ENCODE measurements at regions not wholly inside any gene's neighbourhood (a gene's known extent, or its start where the extent isn't known, plus 50 kb on each side); places are given as distances from the start of the nearest gene placed in this dataset.

DNA sequence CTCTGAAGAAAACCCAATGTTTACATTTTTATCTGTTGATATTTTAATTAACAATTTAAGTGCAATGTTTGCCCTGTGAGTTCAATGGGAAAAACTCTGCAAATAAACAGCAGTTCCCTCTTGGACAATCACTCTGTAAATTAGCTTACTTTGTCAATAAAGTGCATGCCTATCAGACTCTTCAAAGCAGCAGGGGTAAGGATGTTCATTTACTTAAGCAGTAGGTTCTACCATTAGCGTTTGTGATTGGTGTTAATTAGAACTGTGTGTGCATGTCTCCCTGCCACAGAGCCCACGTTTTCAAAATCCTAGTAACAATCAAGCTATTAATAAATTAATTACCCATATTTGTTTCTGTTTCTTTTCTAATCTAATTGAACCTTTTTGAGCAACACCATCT, 1921.6 kb upstream of the WWC1 start:
- no peak for DNase-seq

DNA sequence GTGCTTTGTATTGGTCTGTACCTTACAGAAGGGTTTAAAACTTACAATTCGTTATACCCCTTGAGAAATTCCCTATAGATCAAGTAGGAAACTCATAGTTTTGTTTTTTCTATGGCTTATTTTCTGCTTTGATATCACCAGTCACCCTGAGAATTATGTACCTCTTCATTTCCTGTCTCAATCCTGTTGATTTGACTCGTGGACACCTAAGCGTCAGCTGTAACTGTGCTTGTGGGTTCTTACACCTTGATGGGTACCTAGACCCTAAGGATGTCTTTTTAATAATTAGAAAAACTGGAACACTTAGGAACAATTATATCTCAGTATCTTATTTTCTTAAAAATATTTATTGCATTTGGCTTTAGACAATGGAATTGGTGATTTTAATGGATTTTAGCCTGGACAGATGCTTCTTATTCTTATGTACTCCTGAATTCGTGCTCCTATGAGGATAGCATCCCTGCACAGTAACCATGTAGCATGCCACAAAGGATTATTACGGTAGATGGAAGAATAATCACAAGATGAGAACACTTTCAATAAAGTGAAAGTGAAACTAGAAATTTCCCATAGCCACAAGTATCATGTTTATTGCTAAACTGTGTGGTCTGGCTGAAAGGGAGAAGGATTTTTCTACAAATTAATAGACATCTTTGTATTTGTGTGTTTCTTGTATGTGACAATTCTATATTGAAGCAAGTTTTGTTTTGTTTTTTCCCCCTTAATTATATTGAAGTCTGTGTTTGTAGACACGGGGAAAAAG, 1920.3 kb upstream of the WWC1 start:
- no peak for DNase-seq

DNA sequence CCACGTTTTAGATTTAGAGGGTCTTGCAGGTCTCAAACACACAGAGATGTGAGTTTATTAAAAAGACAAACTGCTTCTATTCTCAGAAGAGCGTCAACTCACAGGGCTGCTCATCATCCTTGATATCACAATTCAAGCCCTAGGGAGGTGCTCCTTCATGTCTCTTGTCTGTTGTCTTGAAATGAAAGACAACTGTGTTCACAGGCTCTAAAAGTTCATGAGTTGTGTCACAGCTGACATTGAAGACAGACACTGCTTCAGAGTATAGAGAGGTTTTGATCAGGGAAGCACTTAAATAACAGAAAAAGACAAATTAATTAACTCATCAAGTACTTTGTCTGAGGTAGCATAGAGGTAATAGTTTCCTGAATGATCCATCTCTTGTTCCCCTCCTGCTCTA, 1917.6 kb upstream of the WWC1 start:
- DNase-seq: no peak

DNA sequence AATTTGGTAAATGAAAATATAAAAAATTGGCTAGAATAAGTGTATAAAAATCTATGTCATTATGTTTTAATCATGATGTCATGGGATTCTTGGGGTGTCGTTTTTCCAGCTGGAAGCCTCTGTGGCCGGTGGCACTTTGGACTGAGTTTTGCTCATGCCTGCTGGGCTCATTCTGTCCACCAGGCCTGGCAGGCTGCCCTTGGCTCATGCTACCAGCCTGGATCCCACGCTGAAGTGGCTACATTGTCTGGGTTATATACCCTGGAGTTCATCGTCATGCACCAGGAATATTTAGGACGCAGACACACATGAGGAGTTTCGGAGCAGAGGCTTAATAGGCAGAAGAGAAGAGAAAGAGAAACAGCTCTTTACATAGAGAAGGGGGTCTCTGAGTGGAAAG, 1913.7 kb upstream of the WWC1 start:
- no peak for DNase-seq

DNA sequence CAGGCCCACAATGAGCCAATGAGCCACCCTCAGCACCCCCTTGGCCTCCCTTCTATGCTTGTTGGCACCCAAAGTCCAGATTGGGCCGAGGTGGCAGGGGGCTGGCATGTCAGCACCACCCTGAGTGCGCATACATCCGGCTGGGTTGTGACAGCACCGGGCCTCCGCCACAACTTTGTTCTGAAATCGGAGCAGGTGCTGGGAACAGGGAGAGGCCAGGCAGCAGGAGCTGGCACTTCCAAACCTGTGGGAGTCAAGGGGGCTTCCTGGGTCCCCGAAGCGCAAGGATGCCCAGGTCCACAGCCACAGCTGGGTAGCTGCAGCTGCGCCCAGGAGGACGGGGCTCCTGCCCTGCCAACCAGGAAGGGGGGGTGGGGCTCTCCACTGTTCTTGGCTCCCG, 1911.9 kb upstream of the WWC1 start:
- DNase-seq: no peak

DNA sequence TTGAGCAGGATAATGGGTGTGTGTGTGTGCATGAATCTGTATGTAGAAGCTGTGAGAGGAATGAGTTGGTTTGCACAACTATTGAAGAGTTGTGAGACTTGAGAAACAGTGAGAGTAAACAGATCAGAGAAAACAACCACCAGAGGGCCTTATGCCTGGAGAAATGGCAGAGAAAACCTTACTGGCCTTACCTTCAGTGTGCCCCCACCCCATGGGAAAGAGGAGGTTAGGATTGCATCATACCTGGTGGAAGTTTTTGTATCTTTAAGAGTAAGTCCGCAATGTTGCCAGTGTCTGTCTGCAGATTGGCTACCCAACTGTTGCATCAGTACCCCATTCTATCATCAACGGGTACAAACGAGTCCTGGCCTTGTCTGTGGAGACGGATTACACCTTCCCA, 1909.4 kb upstream of the WWC1 start:
- no peak for DNase-seq

DNA sequence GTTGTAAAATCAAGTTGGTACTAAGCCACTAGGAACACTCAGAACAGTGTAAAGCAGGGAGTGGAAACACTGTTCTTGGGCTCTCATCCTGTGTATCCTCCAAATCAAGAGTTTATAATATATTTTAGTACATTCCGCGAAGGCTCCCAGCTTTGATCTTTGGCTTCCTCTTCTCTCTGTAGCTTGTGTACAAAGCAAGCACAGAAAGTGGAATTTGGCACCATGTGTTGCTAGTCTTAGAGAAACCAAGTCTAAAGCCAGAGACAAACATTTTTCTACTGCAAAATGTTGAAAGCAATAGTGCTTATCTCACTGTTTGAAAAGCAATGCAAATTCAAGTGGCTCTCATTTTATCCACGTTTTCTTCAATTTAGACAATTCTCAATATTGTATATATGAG, 1893.3 kb upstream of the WWC1 start:
- DNase-seq: no peak

DNA sequence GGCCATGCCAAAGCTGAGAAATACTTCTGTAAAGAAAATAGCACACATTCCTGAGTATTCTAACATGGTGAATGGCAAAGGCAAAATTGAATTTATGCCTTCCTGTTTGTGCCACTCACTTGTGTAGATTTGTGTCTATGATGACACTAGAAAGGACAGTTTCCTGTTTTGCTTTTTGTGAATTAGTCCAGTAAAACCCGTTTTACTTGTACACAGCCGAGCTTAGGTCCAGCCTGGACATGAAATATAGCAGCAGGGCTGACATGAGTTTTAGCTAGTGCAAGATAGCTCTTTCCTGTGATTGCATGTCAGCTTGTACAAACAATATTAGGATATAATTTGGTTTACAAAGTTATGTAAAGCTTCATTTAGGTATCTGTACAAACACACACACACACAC, 1891.7 kb upstream of the WWC1 start:
- no peak for DNase-seq

DNA sequence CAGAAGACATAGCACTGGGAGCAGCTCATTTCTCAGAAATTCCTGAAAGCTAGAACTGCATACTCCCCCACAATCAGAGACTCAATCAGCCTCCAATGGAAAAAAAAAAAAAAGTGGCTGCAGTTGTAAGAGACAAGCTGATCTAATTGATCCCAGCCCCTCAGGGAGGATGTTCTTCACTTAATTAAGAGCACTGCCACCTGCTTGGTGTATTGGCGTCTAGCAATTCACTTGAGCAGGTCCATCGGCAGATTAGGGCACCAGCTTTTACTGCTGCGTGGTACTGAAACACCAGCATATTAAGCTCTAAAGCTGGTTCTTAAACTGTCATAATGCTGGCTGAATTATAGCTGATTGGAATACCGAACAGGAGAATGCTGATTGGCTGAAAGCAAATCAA, 1890.1 kb upstream of the WWC1 start:
- no peak for DNase-seq

DNA sequence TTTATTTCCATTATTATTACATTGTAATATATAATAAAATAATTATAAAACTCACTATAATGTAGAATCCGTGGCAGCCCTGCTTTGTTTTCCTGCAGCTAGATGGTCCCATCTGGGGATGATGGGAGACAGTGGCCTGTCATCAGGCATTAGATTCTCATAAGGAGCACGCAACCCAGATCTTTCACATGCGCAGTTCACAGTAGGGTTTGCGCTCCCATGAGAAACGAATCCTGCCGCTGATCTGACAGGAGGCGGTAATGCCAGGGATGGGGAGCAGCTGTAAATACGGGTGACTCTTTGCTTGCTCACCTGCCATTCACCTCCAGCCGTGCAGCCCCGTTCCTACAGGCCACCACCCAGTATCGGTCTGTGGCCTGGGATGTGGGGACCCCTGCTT, 1879.3 kb upstream of the WWC1 start:
- no peak for DNase-seq

DNA sequence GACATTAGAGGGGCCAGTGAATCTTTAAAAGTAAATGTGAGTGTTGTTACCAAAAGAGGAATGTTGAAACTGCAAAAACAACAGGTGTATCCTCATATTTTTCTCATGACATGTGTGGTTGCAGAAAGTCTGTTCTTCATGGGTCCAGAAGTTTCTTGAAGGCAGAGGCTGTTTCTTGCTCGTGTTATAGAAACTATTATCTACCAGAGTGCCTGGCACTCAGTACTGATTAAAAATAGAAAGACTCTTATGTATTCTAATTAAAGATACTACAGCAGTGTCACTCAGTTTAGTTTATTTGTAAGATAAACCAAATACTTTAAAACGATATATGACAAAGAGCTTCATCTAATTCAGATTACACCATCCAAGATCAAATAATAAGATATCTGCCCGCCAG, 1864.2 kb upstream of the WWC1 start:
- DNase-seq: no peak

DNA sequence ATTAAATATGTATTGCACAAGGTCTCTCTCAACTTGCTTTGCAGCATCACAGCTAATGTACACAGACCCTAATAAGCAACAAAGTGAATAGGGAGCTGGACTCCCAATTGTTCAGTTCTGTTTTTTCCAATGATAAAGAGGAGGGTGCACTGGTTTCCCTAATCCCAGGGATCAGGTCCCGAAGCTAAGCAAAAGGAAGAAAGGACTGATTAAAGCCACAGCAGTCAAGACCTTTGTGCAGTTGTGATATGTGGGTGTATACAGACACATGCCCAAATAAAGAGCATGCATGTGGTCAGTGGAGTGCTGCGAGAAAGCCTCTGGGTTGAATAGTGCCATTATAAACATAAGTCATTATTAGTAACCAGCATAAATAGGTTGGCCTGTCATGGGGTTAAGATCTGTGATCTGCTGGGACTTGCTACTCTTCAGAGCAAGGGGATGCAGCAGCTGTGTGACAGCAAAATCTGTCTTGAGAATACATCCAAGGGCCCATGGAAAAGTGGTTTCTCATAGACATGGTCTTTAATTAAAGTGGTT, 1863.1 kb upstream of the WWC1 start:
- DNase-seq: no peak

DNA sequence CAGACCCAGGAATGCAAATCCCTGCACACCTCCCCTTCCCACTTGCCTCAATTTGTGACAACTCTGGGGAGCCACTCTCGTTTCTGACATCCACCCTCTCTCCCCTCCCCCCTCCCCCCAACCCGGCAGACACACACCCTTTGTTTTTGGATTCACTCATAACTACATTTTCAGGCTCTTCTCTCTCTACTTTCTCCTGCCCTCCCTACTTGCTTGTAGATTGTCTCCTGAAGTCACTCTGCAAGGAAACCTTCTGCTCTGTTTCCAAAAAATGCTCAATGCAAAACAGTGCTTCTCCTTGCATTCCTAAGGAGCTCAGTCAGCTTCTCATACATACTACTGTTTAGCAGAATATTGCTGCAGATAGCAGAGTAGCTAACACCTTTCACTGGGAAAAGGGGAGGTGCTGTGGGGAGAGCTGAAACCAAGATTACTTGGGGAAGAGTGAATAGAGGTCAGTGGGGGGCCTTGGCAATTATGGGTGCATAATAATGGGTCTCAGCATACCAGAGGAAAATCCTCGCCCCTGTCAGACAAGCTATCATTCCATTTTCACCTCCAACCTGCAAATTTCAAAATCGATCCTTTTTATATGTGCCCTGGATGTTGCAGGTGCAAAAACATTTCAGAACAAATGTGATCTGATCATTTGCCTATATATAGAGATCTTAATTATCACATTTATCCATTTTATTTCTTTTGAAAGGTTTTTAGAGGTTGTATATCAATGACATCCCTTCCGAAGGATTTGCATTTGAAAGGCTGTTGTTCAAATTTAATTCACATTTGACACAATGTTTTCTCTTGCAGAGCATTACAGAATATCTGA, 1860.7 kb upstream of the WWC1 start:
- DNase-seq: no peak

DNA sequence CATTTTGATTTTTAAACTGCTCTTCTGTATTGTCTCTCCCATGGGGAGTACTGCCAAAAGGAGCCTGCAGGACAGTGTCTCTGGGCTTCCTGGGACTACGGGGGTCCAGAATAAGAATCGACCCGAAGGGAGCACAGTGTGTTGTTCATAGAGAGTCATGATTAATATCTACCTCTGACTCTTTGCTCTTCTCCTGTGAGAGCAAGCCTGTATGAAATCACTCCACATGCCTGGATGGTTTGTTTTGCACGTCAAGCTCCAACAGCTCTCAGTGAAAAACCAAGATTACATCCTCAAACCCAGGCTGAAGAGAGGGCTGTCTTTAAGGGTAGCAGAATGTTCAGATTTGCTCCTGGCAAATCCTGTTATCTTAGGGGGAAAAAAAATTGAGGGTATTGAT, 1860.0 kb upstream of the WWC1 start:
- DNase-seq: no peak

DNA sequence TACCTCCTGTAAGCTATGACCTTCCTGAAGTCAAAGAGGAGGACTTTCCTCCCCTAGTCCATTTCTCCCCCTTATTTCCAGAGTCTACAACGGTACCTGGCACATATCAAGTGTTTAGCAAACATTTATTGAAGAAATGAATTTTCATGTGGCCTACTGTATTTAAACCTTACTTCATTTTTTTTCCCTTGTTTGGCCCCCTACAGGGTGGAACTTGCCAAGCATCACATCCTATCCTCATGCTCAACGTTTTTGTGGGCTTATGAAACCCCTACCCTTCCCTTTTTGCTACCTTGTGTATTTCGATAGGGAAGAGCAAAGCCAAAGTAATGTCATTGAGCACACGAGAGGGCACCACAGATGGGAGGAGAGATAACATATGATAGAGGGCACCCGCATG, 1857.8 kb upstream of the WWC1 start:
- no peak for DNase-seq

DNA sequence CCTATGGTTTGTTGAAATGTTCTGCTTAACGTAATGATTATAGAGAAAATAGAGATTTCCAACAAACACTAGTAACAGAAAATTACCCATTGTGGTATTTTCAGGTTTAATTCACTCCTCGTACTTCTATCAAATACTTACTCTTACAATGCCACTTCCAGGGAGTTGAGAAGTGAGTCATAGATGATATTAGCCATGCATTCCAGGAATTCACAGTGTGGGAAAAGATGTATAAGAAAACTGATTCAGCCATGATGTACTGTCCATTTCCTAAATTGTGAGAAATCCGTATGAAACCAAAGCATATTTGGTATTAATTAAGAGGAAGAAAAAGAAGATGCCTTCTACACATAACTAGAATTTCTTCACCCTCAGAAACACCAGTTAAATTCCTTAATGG, 1854.6 kb upstream of the WWC1 start:
- no peak for DNase-seq

DNA sequence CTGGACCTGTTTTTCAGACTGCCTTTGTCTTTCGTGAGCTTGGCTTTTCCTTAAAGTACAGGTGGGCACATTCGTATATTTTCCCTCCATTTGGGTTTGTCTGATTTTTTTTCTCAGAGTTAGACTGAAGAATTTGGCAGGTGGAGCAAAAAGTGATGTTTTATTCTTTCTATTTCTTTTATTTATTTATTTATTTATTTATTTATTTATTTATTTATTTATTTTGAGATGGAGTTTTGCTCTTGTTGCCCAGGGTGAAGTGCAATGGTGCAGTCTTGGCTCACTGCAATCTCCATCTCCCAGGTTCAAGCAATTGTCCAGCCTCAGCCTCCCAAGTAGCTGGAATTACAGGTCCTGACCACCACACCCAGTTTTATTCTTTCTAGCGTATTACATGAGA, 1805.1 kb upstream of the WWC1 start:
- no peak for DNase-seq

DNA sequence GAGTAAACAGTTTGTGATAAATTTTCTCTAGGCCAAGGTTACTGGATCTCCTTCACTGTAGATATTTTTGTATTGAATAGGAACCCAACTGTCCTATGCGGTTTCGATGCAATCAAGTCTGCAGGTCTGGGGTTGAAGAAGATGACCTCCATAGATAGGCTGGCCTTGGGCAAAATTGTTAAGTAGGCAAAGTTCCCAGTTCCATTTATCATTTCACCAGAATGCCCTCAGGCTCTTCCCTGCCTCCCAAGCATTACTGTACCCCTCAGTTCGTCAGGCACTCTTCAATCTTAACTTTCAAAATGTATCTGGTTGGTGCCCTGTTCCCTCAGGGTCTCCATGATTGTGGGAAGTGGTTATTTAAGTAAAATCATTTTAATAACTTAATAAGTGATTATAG, 1802.9 kb upstream of the WWC1 start:
- no peak for DNase-seq

DNA sequence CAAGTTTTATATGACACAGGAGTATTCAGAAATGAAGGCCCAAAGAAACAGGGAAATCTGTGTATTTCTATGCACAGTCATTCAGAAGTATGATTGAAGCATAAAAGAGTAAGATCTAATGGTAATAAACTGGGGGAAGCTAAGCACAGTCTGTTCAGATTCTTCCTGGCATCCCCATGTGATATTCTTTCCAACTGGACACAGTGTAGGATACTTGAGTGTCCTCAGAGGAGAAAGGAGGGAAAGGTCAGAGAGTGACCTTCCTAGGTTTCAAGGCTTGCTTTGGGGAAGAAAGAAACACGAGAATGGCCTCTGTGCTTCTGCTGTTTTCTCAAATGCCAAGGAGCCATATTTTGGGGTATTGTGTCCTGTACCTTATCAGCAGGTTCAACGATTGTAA, 1798.4 kb upstream of the WWC1 start:
- no peak for DNase-seq

DNA sequence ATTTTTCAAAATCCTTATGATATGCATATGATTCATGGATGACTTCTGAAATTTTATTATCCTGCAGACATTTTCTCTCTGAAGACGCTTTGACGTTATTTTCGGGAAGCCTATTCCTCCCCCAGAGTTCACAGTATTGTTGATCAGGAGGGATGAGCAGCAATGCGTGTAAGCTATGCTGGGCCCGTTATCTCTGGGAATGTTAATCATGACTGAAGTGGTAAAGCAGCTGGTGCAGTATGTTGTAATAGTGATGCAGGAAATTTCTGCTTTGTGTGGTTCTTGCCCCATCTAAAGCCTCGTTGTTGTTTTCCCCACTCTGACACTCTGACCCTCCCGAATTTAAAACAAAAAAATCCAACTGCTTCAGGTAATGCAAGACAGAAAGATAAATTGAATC, 1797.8 kb upstream of the WWC1 start:
- no peak for DNase-seq

DNA sequence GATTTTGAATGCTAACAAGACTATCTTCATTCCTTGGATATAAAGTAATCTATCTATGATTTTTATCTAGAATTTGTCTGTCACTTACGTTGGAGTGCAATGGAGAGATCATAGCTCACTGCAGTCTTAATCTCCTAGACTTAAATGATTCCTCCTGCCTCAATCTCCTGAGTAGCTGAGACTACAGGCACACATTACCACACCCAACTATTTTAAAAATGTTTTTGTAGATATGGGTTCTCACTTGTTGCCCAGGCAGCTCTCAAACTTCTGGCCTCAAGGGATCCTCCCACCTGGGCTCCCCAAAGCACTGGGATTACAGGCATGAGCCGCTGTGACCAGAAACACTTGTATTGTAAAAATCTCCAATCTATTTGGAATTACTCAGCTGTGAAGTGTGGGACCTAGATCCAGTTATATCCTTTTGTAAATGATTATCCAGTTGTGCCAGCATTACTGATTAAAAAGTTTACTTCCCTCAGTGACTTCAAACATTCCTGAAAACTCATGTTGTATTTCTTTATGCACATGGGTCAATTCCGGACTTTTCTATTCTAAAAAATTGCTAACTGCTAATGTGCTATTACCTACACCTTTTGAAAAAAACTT, 1793.8 kb upstream of the WWC1 start:
- DNase-seq: no peak

DNA sequence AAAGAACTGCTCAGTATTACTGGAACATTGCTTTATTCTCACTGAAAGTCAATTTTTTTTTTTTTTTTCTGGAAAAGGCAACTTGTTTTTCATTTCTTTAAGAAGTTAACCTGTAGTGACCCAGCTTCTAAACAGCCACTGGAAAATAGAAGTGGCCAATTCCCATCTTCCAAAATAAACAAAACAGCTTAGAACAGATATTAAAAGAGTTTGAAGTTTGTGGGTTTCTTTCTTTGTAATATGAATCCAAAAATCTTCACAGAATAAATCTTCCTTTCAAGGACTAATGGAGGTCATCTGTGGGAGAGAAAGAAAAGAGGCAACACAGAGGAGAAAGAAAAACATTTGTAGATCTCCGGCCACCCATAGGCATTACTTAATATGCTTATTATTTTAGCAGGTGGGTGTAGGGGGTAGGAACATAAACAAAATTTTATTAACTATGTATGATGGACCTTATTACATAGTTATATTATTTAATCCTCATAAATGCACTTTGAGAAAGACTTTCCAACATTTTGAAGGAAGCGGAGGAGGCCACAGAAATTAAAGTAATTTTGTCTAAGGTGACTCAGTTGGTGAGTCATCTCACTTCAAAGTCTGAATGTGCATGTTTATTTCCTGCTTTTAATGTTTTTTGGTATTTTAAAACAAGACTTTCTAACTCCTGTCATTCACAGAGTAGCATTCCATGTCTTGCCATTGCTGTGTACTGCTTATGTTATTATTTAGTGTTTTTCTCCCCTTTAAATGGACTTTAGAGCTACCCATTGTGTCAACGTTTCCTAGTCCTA, 1791.8 kb upstream of the WWC1 start:
- no peak for DNase-seq

DNA sequence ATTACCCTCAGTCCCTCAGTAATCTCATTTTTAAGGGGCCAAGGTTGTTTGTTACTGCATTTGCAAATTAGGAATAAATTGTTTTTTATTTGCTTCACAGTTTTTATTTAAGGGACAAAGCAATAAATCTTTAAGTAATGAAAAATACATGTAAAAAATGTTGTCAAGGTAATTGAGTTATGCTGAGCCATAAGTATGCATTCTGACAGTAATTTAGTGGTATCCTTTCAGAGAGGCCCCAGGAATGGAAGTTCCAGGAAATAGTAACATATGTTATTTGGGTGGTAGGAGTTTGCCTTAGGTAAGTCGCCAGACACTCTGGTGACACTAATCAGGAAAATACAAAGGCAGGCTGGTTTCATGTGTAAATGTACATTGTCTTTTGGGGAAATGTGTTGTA, 1787.9 kb upstream of the WWC1 start:
- no peak for DNase-seq

All from CD4-positive, alpha-beta T cell treated with Interleukin-17A for 1 hour (primary cell).